NCI-H2196 (cell line): ENCODE measurements at regions not wholly inside any gene's neighbourhood (a gene's known extent, or its start where the extent isn't known, plus 50 kb on each side); places are given as distances from the start of the nearest gene placed in this dataset.
A peak's percentile ranks its signal among the peaks of the same experiment; 100 is the strongest.

Experiments used
- DNase-seq: peaks from one replicate; lab custom pipeline; 2025; ENCODE audit not compliant: unreplicated experiment; lab: John Stamatoyannopoulos, UW

DNA sequence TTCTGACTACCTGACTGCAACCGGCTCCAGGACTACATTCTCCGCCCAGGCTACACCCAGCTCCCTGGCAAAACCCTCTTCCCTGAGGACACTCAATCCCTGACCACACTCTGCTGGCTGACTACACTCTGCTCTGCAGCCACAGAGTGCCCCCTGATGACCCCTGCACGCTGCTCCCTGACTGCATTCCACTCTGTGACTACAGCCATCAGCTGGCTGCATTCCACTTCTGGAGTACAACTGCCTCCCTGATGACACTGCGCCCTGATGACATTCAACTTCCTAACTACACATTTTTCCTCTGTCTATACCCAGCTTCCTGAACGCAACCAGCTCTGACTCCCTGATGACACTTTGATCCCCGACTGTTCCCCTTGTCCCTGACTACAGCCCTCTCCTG is 71.3 kb upstream of the NRXN1 start:
- DNase-seq, result peak; percentile 2

GRCh38 chr2:51093016-51093415 is 61.1 kb upstream of the NRXN1 start:
- no peak for DNase-seq

DNA sequence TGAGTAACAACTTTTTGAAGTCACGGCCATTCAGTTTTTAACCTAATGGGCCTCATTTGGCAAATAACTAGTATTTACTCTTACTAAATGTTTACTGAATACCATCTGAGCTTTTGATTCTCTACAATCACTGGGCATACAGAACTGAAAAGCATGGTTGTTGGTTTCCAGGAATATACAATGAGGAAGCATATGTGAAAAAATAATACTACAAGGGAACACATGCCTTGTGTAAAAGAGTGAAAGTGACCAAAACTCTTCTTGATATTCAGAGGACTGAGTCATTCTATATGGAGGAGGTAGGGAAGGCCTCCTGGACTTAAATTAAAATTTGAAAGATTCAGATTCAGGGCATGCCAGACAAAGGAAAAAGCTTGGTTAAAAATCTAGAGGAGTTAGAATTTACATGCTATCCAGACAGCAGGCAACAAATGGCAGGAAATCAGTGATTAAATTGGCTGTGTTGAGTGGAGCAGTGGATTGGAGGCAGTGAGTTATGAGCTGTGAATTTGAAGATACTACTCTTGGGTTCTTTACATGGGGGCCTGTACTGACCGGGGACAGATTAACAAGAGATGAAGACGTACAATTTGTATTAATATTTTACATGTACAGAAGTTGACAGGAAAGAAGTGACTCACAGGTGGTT is 53.6 kb upstream of the NRXN1 start:
- no peak for DNase-seq

DNA sequence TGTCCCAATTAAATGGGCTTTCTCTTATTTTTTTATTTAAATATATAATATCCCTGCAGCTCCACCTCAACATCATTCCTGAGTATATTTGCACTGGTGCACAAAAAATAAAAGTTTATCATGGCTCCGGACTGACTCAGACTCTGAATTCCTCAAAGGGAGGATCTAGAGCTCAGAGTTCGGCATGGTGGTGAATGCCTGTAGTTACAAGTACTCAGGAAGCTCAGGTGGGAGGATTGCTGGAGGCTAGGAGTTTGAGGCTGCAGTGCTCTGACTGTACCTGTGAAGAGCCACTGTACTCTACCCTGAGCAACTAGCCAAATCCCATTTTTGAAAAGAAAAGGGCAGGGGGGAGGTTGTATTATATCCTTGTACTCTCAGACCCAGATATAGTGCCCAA is 52.8 kb upstream of the NRXN1 start:
- DNase-seq, result no peak
